ENCODE measurements at regions not wholly inside any gene's neighbourhood (a gene's known extent, or its start where the extent isn't known, plus 50 kb on each side); places are given as distances from the start of the nearest gene placed in this dataset.

DNA sequence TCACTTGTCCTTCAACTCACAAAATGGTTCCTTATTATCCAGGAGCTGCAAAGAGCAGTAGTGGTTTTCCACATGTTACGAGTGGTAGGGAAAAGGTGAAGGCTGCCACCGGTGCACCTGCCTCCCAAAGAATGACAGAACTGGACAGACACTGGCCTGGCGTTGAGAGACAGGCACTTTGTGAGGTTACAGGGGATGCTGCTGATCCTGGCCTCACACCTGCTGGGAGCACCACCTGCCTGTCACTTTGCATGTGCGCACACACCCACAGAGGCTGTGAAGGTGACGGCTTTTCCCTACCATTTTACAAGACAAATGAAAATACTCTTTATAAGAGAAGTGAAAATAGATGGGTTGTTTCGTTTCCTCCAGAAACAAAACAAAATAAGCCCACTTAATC, 175.3 kb upstream of the B3GAT1 start:
- DNase-seq (no peak), ATAC-seq (no peak)

DNA sequence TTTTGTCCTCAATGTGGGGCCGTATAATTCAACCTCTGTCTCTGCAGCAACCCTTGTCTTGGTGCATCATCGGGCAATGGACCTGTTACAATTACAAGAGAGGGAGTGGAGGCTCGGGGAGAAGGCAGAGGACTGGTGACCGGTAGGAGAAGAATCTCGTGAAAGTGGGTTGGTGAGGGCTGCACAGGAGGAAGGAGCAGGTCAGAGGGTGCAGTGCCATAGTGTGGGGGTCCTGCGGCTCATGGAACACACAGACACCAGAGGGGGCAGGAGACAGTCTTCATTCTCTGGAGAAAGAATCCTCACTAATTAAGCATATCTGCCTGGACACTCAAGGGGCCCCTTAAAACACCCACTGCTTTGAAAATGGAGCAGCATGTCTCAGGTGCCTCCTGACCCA, 174.7 kb upstream of the B3GAT1 start:
- no peak for ATAC-seq
- DNase-seq: no peak
- intact Hi-C loops (cut with micrococcal nuclease): no loop called here

More for the DNA sequence above, 175.3 kb upstream of the B3GAT1 start:
- intact Hi-C loops (cut with micrococcal nuclease): no loop called here

DNA sequence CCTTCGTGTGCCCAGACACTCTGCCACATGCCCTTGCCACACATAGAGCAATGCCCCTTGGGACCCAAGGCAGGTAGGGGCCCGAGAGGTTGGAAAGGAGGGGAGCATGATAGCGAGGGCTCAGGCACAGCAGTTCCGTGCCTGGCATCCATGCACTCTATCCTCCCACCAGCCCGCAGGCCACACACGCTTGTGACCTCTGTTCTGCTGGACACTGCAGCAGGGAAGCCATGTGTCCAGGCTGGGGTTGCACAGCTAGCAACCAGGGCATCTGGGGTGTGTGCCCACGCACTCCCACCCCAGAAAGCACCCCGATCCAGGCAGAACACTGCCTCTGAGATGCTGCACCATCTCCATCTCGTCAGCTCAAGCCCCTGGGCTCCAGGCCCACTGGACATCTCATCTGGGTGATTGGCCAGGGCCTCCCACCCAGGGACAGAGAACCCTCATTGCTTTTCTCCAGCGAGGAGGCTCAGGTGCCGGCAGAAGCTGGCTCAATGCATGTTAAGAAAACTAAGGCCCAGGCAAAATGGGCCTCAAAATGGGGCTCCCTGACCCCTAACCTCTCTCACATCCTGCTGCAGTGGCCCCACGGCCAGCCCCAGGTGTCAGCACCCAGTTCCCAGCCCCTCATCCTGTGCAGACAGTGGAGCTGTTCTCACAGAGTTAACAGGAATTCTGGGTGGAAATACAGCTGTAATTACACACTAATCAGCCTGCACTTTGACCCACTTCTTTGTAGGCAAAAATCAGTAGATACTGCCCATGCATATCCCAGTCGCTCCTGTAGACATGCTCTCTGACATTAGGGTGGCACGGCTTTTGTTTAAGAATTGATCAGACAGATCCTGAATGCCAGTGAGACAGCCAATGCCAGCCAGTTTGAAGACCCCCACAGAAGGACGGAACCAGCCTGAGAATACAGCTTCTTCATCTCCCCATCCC, 173.9 kb upstream of the B3GAT1 start:
- DNase-seq (no peak), ATAC-seq (no peak)
- intact Hi-C loops (cut with micrococcal nuclease): no loop called here

DNA sequence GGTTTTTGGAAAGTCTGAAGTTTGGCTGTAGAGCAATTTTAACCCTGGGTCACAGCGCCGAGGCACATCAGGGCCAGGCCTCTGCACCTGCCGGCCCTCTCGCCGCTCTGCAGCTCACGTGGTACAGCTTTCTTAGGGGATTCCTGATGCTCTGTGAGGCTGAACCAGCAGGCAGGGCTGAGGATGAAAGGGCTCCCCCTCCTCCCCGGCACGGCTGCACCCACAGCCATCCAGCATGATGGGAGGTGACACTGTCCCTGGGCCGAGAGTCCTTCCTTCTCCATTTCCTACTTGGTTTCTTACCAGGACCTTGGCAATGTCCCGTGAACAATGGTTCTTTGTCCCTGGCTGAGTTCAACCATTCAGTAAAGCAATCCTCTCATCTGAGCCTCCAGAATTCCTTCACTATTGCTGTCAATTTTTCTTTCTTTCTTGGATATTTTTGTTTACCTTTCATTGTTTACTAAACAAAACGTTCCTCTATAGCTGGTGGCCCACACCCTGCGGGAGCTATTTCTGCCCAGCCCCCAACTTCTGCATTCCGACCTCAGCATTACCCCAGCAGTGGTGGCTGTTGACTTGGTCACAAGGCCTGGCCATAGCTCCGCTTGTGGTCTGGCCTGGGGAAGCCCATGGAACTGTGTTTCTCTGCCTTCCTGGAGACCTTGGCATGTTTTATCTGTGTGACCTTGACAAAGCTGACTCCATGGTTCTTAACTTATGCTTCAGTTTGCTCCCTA, 172.8 kb upstream of the B3GAT1 start:
- DNase-seq: no peak
- no peak for ATAC-seq
- intact Hi-C loops (cut with micrococcal nuclease): no loop called here

DNA sequence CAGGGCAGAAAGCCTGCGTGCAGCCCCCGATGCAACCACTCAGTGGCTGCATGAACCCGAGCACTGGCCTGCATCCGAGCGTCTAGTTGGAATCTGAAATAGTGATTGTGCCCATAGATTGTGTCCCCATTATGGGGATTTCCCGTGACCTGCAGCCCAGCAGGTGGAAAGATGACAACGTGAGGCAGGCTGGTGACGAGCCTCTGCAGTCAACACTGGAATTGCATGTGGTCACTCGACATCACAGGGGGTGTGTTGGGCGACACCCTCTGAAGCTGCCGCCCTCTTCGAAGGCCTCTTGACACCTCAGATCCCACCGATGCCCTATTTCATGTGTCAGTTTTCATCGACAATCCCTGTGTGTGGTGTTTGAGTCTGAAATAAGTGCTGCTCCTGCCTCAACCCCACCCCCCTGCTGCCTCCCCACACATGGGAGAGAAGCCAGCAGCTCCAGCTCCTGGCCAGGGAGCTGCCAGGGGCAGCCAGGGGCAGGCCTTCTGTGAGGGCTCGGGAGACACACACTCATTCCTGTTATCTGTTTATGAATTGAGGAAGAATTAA, 172.0 kb upstream of the B3GAT1 start:
- ATAC-seq (peak; percentile 83), DNase-seq (peak; percentile 56)
- intact Hi-C loops (cut with micrococcal nuclease): no loop called here

DNA sequence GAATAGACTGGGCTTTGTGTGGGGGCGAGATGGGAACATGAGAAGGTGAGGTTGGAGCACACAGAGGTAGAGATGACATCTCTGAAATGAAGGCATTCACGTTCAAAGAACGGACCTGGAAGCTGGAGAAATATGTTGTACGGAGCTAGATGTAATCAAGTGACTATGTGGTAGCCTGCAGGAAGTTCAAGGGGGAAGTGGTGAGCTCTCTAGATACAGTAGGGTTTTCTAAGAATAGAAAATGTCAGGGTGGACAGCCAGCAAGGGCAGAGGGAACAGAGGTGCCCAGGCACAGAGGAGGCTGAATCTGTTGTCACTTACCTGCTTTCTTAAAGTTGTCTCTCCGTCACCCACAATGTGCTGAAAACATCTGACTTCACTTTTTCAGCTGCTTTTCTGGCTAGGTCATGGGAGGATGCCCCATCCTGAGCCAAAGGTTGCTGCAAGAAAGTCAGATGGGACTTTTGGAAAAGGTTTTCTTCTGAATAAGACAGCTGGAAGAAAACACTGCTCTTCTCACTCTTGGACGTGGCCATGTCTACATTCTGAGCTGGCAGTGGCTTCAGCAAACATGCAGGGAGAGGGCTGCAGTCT, 171.5 kb upstream of the B3GAT1 start:
- DNase-seq (no peak), ATAC-seq (peak; percentile 75)
- intact Hi-C loops (cut with micrococcal nuclease): no loop called here

DNA sequence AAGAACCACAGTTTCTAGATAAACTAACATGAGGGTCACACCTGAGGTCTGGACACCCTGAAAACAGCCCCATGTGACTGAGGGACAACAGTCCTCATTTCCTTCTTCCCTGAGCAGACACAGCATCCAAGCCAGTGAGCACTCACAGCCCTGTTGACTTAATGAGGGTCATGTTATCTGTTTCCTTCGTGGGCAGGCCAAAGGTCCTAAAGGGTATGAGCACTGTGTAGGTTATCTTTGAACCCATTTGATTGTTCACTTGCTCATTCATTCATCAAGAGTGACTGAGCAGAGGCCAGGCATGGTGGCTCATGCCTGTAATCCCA, 170.7 kb upstream of the B3GAT1 start:
- ATAC-seq (no peak), DNase-seq (no peak)
- intact Hi-C loops (cut with micrococcal nuclease): no loop called here

DNA sequence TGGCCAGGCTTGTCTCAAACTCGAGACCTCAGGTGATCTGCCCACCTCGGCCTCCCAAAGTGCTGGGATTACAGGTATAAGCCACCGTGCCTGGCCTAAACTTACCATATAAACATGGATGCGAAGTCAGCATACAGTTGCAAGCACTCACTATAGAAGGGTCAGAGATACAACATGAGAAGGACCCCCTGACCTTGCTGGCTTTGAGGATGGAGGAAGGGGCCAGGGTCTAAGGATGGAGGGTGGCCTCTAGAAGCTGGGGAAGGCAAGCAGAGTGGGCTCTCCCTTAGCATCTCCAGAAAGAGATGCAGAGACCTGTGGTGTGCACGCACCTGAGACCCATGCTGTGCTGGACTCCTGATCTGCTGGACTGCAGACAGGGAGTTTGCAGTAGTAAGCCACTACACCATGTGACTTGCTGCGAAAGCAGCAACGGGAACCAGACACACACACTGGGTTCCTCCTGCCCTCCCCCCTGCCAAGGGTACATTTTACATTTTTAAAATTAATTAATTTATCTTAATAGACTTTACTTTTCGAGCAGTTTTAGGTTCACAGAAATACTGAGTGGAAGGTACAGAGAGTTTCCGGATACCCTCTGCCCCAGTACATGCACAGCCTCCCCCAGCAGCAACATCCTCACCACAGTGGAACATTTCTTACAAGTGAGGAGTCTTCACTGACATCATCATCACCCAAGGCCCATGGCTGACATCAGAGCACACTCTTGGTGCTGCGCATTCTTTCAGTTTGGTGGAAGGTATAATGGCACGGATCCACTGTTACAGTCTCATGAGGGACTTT, 170.1 kb upstream of the B3GAT1 start:
- no peak for DNase-seq
- intact Hi-C loops (cut with micrococcal nuclease): no loop called here
- ATAC-seq: no peak

DNA sequence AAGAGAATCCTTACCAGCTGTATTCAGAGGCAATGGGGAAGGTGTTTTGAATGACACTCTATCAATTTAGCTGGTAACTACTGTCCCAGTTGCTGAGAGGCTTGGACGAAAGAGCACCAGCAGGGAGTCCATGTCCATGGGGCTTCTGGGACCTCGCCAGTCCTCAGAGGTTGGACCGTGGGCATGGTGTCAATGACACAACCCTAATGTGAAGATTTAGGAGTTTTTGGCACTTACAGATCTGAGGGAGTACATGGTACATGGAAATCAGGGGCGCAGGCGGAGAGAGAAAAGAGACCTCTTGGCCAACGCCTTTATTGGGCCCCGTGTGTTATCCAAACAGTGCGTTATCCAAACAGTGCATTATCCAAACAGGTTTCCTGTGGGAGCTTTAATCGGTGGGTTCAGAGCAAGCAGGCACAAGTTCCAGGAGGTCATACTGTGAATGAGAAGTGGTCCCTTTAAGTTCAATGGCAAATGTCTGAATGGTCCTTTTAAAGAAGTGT, 169.1 kb upstream of the B3GAT1 start:
- ATAC-seq (no peak), DNase-seq (no peak)
- intact Hi-C loops (cut with micrococcal nuclease): no loop called here

DNA sequence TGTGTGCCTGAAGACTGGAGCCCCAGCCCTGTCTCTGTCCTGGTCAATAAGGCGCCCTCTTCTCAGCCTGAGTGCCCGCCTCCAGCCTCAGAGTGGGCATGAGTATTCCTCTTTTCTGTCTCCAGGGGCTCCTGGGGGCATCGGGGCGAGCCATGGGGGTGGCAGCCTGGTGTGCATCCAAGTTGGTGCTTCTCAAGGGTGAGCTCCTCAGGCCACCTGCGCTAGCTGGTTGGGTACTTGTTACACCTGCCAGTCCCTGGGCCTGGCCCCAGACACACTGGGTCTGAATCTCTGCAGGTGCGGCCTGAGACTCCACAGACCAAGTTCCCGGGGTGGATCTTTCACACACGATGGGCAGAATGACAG, 168.6 kb upstream of the B3GAT1 start:
- intact Hi-C loops (cut with micrococcal nuclease): no loop called here
- DNase-seq: no peak

DNA sequence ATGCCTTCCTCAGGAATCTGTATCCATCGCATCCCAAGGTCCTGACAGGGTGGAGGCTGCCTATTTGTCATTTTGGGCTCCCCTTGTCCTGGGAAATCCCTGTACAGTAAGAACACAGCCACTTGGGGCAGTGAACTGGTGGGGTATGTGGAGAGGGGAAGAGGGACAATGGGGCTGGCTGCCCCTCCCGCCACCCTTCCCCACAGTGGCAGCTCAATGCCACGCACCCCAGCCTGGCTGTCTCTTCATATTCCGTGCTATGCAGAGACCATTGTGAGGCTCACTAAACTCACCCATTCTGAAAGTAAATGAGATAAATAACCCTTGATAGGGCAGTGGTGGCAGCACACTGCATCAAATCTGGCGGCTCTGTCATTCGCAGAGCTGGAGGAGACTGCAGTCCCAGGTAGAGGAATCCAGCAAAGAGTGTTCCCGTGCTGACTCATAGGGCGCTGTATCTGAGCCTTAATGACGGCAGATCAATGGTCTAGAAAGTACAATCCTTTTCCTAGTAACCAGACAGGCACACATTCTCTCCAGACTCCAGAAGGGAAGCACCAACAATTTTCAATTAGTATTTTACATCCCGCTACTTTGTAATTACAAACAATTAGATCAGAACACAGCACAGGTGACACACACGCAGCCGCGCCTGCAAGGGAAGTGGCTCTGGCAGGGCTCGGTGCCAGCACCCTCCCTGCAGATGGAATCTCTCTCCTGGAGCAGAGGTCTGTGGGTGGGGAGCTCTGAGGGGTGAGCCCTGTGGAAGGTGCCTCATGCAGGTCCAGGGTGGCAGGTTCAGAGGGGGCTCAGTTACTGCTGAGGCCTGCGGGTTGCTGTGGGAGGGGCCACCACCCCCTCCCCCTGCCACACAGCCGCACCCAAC, 167.9 kb upstream of the B3GAT1 start:
- DNase-seq (no peak), ATAC-seq (no peak)
- intact Hi-C loops (cut with micrococcal nuclease): no loop called here

More for the DNA sequence above, 168.6 kb upstream of the B3GAT1 start:
- ATAC-seq: no peak

DNA sequence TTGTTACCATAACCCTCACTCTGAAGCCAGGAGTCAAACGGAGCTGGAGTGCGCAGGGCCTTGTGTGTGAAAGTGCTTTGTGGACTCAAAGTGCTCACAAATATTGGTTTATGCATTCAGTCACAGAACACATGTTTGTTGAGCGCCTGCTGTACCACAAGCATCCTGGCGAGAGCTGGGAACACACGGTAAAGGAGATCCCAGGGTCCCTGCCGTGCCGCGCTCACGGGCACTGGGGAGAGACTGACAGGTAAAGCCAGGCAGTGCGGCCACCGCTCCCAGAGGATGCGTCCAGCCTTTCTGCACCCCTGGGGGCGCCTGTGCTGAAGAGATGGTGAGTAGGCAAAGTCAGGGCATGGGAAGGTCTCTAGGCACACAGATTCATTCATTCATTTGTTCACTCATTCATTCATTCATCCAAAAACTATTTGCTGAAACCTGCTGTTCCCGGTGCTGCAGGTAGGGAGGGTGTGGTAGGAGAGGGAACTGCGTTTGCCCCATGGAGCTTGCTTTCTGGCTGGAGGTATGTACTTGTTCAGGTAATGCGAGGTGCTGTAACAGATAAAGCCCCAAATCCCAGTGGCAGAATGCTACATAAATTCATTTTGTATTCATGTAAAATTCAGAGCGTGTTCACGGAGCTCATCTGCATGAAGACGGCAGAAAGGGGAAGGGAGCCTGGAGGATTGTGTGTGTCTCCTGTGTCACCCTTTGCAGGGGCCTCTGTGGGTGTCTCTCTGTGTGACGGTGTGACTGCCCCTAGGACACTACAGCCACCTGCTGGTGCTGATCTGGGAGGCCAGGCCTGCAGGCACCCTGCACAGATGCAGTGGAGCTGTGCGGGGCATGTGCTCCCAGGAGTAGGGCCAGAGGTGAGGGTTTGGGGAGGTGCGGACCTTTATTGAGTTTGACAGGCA, 167.0 kb upstream of the B3GAT1 start:
- intact Hi-C loops (cut with micrococcal nuclease): no loop called here
- DNase-seq: no peak
- no peak for ATAC-seq

DNA sequence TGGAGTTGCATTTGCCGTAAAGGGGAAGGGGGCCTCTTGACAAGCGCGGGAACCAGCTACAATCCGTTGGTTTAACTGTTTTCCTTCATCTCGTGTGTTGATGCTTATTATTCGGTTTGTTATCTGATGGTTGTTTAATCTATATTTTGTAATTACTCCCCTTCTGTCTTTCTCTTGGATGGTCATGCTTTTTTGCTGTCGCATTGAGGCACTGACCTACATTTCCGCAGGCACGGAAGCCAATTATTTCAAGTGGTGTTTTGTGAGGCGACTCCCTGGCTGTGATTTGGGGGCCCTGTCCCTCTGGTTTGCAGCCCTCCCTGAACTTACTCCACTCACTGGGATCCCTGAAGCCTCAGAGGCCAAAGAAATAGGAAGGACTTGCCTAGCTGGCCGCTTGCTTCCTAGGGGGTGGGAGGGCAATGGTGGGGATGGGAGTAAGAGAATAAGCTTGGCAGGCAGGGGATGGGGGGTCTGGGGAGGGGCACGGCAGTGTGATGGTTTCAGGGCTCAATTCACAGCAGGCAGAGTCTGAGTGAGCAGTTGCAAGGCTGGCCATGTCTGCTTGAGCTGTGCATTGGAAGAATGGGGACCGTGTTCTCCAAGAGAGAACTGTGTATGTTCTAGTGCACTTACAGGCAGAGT, 165.8 kb upstream of the B3GAT1 start:
- intact Hi-C loops (cut with micrococcal nuclease): no loop called here
- DNase-seq (no peak), ATAC-seq (no peak)

DNA sequence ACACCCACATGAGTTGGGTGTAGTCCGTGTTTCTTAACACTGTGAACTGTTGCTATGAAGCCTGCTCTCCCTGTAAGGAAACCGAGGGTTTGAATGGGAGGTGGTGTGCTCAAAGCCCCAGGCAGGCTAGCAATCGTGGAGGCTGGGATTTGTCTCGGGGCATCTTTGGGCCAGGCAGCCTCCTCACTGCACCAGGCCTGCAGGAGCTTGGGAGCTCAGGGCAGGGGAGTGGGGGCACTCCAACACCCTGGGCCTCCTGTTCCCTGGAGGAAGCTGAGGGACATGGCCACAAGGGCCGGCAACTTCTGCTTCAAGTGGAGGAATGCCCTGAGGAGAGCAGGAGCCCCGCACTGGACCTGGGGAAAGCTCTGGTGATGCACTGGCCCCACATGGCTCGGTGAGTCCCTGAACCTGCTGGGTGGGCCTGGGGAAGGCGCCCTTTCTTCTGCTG, 164.7 kb upstream of the B3GAT1 start:
- ATAC-seq: no peak
- intact Hi-C loops (cut with micrococcal nuclease): no loop called here
- no peak for DNase-seq

DNA sequence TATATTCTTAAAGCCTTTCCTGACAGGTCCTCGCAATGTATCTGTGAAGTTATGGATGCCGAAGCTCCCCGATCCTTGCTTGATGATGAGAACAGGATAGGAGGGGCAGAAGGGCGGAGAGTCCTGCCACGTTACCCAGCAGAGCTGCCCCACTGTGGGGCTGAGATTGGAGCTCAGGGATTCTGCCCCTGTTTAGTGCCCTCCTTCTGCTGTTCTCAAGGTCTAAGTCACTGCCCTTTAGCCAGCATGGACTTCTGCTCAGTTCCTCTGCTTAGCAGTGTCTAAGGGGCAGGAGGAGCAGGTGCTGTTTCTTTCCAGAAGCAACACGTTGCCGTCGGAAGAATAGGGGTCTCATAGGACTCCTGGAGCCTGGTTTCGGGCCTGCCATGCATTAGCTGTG, 164.2 kb upstream of the B3GAT1 start:
- DNase-seq (no peak), ATAC-seq (no peak)
- intact Hi-C loops (cut with micrococcal nuclease): no loop called here

DNA sequence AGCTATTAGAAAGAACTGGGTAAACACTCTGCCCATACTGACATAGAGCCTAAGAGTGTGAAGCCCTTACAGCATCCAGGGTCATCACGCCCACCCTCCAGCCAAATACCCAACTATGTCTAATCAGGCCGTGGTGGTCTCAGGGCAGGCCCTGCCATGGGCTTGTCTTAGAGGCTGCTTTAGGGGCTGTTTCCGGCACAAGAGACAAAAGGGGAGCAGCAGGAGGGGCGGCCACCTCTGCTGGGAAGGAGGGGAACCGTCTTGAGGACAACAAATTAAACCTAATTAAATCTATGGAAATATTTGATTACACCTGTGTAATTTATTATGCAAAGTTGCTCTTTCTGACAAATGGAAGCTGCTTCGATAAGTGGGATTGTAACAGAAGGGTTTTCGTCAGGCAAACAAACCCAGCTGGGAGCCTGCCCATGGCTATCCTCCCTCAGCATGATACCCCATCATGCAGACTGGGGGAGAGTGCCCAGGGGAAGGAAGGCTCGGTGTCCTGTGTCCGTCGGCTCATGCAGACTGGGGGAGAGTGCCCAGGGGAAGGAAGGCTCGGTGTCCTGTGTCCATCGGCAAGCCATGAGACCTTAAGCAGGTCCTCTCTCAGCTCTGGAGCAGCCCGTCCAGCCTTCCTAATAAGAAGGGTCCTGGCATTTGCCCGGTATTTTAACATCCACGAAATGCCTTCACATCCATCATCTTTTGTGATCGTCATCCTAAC, 163.6 kb upstream of the B3GAT1 start:
- intact Hi-C loops (cut with micrococcal nuclease): no loop called here
- DNase-seq (no peak), ATAC-seq (no peak)
